Stimulated activated CD8-positive, alpha-beta memory T cell treated with anti-CD3 and anti-CD28 coated beads, Interleukin-7, amount 100 ng/mL, for 48 hours (primary cell): ENCODE measurements at regions not wholly inside any gene's neighbourhood (a gene's known extent, or its start where the extent isn't known, plus 50 kb on each side); places are given as distances from the start of the nearest gene placed in this dataset.
"Not testable (repeated sequence)": the region's sequence is repeated elsewhere in the genome, so short reads cannot be mapped to it uniquely, and the experiment has no call there.

Experiments used
- DNase-seq, 2 donors: peaks; one replicate each; pipeline ENCODE4 v3.0.0-alpha.2; 2020; ENCODE audit warnings: low read depth in 1 of 2; ENCODE audit errors: extremely low read depth in 1 of 2

DNA sequence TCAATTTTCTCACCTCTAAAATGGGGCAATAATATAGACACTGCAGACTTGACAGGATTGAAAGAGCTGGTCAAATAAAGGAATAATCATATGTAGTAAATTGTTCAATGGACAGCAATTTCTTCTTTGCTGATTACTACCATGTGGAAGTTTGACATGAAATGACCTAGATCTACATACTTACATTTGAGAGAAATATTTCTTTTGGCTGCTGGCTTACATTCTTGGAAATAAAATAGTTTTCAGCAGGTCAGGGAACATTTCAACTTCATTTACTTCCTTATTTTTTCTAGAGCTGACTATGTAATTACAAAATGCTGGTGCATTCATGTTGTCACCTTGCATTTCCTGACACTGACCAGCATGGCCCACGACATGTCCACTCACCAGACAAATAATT lies 294.6 kb upstream of the MIR17HG start:
- no peak for DNase-seq

GRCh38 chr13:91053318-91054065 lies 294.0 kb upstream of the MIR17HG start:
- DNase-seq: no peak

GRCh38 chr13:91054902-91055301 lies 292.6 kb upstream of the MIR17HG start:
- DNase-seq: no peak

DNA sequence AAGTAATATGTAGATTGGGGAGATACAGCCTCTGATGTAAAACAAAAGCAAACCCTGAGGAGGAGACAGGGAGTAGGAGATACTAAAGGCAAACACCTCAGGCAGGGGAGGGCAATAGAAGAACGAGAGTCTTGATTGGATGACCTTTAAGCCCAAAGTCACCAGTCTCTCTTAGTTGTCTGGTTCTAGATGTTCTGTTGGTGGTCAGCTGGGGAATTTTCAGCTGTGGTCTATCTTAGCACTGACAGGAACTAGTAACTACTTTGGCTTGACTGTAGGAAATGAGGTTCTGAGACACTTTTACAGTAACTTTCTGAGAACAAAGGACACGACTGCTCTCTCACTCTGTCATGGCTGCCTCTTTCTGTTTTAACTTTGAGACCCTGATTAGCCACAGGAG lies 290.7 kb upstream of the MIR17HG start:
- DNase-seq: no peak

- not testable (repeated sequence) for DNase-seq
Observed at GRCh38 chr13:91057507-91057906, 290.0 kb upstream of the MIR17HG start.

GRCh38 chr13:91058066-91058465 lies 289.4 kb upstream of the MIR17HG start:
- DNase-seq: no peak

DNA sequence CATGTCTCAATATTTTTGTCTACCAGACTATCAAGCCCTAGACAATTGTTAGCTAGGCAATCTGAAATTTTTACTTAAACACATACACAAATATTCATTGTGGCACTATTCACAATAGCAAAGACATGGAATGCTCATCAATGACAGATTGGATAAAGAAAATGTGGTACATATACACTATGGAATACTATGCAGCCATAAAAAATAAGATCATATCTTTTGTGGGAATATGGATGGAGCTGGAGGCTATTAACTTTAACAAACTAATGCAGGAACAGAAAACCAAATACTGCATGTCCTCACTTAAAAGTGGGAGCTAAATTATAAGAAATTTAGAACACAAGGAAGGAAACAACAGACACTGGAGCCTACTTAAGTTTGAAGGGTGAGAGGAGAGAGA lies 288.6 kb upstream of the MIR17HG start:
- DNase-seq: no peak

DNA sequence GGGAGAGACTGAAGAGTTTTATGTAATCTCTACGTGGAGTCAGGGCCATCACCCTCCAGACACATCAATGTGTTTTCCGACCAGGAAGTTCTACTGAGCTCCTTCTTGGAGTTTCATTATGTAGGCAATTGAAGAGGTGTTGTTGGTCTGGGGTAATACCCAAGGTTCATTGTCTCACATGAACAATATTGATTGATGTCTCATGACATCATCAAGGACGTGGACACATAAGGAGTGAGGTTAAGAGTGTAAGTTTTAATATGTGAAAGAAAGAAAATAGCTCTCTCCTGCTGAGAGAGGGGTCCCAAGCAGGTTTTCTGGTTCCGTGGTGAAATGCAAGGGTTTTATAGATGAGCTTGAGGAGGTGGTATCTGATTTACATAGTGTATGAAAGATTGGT lies 280.7 kb upstream of the MIR17HG start:
- DNase-seq: no peak

DNA sequence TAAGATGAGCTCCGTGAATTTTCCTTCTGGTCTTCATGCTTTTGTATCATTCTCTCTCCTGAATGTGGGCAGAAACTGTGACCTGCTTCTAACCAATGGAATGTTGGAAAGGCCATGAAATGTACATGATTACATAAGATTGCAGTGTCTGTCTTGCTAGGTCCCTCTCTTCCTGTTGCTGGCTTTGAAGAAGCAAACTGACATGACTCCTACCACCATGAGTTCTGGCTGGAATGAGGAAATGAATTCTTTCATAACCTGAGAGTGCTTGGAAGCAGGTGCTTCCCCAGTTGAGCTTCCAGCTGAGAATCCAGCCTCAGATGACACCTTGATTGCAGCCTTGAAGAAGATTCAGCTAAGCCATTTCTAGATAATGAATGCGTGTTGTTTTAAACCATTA lies 275.0 kb upstream of the MIR17HG start:
- DNase-seq: no peak

- no peak for DNase-seq
Observed at GRCh38 chr13:91074091-91074490, 273.4 kb upstream of the MIR17HG start.

- no peak for DNase-seq
Observed at GRCh38 chr13:91076830-91077229, 270.7 kb upstream of the MIR17HG start.

GRCh38 chr13:91078093-91078679 lies 269.3 kb upstream of the MIR17HG start:
- no peak for DNase-seq

GRCh38 chr13:91079176-91079575 lies 268.3 kb upstream of the MIR17HG start:
- no peak for DNase-seq

- no peak for DNase-seq
Observed at GRCh38 chr13:91085127-91085526, 262.4 kb upstream of the MIR17HG start.

GRCh38 chr13:91086936-91087716 lies 260.4 kb upstream of the MIR17HG start:
- no peak for DNase-seq

GRCh38 chr13:91097269-91097668 lies 250.2 kb upstream of the MIR17HG start:
- no peak for DNase-seq

GRCh38 chr13:91099877-91100276 lies 247.6 kb upstream of the MIR17HG start:
- no peak for DNase-seq

GRCh38 chr13:91100944-91101343 lies 246.5 kb upstream of the MIR17HG start:
- DNase-seq: no peak

- DNase-seq: no peak
Observed at GRCh38 chr13:91101381-91101780, 246.1 kb upstream of the MIR17HG start.

GRCh38 chr13:91105270-91105669 lies 242.2 kb upstream of the MIR17HG start:
- DNase-seq: no peak

- no peak for DNase-seq
Observed at GRCh38 chr13:91106565-91106964, 240.9 kb upstream of the MIR17HG start.

- no peak for DNase-seq
Observed at GRCh38 chr13:91108315-91108714, 239.2 kb upstream of the MIR17HG start.
